ENCODE measurements at regions not wholly inside any gene's neighbourhood (a gene's known extent, or its start where the extent isn't known, plus 50 kb on each side); places are given as distances from the start of the nearest gene placed in this dataset.

DNA sequence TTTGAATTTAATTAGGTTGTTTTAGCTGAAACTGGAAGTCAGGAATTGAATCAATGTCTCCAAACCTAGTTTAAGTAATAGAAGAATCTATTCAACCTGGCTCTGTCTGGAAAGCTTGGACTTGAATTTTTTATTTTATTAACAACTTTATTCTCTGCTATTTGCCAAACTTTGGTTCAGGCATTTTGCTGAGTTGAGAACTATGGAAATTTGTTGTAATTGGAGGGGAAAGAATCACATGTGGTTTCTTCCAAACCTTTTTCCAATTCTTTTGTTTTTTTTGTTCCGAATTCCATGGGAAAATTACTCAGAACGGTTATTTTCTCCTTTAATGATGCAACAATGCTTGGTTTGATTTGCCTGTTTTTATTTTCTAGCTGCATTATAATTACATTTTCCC, 98.2 kb upstream of the RPS23 start:
- DNase-seq, result no peak

GRCh38 chr5:82375488-82376244, 97.5 kb upstream of the RPS23 start:
- no peak for DNase-seq

- DNase-seq, result no peak
Measured at GRCh38 chr5:82374637-82375036, 96.5 kb upstream of the RPS23 start.

GRCh38 chr5:82367930-82368329, 89.8 kb upstream of the RPS23 start:
- DNase-seq, result no peak

DNA sequence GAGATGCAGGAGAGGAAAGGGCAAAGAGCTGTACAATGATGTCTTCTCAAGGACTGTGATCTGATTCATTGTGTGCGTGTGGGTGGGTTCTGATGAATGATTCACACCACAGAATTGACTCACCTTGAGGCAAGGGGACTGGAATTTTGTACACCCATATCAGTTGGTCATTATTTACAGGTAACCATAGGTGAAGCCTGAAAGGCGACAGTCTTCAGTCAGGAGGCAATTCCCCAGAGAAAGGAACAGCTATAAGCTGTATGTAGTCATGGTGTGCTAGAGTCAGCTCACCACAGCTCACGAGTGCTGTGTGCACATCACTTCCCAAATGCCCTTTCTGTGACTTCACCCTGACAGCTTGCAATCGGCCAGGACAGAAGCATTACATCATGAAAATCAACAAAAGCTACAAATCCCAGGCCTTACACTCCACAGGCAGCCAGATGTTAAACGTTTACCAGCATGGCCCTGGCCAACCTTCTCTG, 87.6 kb upstream of the RPS23 start:
- DNase-seq, result no peak

- no peak for DNase-seq
Measured at GRCh38 chr5:82365026-82365425, 86.9 kb upstream of the RPS23 start.

DNA sequence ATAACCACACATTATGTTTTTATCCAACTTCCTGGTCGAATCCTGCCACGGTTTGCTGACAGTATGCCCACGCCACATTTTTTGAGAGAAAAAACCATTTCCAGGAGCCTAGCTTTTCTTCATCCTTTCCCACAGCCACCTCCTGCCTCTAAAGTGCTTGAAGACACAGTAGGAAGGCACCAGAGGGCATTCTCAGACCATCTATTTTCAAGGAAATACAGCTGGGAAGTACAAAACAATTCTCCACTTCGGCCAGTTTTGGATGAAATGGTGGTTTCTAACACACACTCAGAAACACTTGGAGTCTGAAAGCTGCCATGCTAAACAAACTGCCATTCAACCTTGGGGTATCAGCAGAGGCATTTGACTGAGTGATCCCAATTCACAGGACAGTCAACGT, 86.3 kb upstream of the RPS23 start:
- no peak for DNase-seq

- no peak for DNase-seq
Measured at GRCh38 chr5:82363524-82363923, 85.4 kb upstream of the RPS23 start.

DNA sequence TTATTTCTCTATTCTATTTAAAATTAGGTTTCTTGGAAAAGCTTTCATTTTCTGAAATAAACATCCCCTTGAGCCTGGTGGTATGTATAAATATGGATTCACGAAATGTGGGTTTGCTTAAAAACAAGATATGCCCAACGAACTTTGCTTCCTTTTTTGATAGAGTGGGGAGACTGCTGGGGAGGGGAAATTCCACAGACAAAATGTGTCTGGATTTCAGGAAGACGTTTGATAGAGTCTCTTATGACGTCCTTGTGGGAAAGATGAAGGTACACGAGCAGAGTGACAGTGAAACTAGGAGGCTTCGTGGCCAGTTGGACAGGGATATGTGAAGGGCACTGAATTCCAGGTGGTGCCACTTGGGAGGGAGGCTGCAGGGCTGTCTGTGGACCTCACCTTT, 84.5 kb upstream of the RPS23 start:
- DNase-seq, result no peak

DNA sequence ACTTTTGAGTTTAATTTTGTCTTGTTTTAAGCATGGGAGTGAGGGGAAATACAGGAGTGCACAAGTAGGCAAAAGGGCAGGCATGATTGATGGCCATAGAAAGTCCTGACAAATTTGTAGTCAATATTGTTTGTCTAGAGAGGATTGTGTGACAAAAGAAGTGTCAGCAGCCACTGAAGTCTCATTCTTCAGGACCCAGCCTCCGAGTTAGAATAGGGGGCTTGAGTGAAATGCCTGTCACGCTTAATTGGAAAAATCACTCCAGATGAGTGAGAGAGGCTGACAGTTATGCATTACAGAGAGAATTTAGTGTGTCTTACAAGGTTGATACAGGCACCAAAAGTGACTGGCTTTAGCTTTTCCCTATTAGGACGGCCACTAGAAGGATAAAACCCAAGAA, 81.9 kb upstream of the RPS23 start:
- DNase-seq, result no peak

DNA sequence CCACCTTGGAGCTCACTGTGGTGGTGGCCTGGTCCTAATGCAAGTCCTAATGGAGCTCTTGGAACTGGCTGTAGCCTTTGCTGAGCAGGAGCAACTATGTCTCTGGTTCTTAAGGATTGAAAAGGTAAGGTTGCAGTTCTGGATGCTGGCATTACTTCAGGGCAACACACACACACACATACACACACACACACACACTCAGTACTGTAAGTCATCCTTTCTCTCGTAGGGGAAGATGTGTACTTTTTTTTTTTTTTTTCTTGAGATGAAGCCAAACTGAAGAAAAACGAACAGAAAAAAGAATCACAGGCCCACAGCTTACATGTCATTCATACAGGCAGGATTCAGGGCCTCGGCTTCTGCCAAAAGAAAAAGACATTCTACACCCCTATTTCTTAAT, 81.1 kb upstream of the RPS23 start:
- DNase-seq, result no peak

DNA sequence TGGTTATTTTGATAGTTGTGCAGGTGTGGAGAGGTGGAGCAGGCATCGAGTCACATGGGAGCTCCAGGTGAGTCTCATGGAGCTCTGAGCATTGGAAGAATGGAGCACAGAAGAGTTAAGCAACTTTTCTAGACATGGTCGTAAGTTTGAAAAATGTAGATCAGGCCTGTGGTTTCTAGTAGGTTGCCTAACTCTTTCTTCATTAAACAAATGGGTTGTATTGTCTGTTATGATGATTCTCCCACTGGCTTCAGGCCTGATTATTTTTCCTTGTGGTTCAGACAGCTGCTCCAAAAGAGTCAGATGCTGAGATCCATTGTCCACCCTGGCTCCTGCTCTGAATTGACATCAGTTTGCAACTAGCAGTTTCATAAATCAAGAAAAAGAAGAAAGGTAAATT, 80.3 kb upstream of the RPS23 start:
- no peak for DNase-seq

- DNase-seq, result peak; percentile 91
Measured at GRCh38 chr5:82356808-82357671, 78.9 kb upstream of the RPS23 start.

DNA sequence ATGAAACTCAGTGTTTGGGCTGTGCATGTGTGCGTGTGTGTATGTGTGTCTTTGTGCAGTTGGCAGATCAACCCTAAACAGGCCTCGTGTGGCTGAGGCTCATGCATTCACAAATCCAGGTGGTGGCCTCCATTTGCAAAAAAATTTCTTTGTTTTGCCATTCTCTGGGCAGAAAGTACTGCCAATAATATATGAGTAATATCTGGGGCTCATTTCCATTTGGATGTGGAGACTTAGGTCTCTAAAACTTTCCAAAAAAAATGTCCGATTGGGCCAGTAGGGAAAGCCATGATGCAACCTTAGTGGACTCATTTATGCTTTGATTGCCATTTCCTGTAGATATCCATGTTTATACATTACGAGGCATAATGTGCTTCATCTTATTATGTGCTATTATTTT, 77.9 kb upstream of the RPS23 start:
- no peak for DNase-seq

DNA sequence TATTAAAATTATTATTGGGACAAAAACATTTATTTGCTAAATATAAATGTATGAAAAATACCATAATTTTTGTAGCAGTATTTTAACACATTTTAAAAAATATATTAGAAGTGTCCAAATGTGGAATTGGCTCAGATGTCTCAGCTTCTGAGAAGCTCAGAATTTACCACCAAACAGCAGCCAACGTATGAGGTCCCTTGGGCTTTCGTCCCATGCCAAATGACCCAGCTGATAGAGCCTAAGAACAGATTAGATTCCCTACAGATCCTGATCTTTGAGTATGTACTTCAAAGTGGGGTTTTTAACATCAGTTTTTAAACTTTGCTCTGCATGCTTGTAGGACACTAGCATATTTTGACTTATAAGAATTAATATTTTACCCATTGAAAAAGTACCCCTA, 77.3 kb upstream of the RPS23 start:
- DNase-seq, result no peak

- no peak for DNase-seq
Measured at GRCh38 chr5:82355053-82355452, 76.9 kb upstream of the RPS23 start.

DNA sequence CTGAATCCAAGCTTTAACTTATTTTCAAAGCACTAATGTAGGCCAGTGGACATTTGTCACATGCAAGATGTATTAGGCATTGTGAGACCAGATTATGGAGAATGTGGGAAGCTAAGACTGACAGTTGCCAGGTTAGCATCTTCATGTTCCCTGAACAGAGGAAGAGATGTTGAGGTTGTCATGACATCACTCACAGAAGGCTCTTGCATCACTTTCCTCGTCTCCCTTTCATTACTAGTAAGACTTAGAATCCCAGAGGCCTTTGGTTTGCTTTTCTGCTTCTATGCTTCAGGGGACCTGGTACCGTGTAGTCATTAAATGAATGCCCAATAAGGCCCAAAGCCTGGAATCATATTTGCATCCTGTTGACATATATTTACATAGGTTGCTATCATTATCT, 76.4 kb upstream of the RPS23 start:
- DNase-seq, result no peak

DNA sequence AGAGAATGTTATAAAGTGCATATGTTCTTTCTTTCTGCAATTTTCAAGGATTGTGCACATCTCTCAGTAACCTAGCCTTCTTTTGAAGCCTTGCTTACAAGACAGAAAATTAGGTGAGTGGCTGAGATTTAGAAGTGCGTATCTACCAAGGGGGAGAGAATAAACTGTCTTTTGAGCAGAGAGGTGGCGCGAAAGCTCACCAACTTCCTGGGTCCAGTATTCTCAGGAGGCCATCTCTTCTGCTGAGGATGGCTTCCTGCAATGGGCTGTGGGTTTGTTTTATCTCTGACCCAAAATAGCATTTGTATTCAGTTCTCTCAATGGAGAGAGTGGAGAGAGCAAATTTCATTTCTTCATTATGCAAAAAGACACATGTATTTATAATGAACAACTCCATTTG, 75.4 kb upstream of the RPS23 start:
- no peak for DNase-seq

- no peak for DNase-seq
Measured at GRCh38 chr5:82352146-82352791, 74.1 kb upstream of the RPS23 start.

- peak; percentile 53 for DNase-seq
Measured at GRCh38 chr5:82351754-82352145, 73.6 kb upstream of the RPS23 start.

DNA sequence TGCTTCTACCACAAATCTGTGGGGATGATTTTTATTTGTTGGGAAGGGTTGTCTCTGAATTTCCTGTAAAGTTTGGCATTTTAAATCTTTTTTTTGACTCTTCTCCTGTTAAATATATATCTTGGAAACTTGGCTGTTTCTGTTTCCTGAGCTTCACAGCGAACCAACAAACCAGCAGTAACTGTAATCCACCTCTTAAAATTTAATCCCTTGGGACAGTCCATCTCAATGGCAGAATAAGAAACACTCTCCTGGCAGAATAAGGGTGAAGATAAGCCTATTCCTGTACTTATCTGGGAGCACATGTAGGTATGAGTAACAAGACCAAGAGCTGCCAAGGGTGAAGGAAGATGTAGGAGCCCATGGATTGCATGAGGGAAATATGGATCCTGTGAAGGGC, 73.1 kb upstream of the RPS23 start:
- DNase-seq, result no peak

- no peak for DNase-seq
Measured at GRCh38 chr5:82349652-82350051, 71.5 kb upstream of the RPS23 start.

DNA sequence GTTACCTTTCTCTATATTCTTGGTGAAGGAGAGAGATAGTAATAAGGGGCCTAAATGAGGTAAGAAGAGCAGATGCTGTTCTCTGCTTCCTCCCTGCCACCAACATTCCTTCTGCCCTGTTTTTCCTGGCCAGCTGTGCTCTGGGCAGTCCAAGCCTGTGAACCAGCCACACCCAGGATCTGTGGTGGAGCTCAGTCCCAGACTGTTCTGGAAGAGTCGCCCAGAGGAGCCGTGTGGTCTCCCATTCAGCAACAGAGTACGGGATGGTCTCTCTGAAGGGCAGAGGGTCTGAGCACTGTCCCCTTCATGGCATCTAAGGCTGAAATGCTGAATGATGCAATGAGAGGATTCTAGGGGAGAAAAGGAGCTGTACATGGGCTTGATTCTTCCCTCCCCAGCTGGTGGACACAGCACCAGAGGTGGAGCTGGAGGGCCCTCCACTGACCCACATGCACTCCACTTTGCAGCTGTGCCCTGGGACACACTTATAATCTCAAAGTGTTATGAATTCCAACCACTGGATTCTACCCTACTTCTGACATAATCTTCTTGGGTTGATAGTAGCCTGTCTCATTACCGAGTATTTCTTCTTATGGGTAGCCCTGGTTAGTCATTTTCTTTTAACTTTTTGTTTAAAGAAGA, 70.8 kb upstream of the RPS23 start:
- no peak for DNase-seq

Measured in CD4-positive, alpha-beta T cell treated with Interleukin-4 for 4 hours (primary cell).